Transverse colon (tissue), 4 donors: ENCODE measurements at regions not wholly inside any gene's neighbourhood (a gene's known extent, or its start where the extent isn't known, plus 50 kb on each side); places are given as distances from the start of the nearest gene placed in this dataset.

Experiments
- DNase-seq: peaks from one replicate; pipeline ENCODE4 v3.0.0-alpha.2; 2019
- H3K27ac ChIP-seq, 4 donors: fragments of 200-600 bp; sonication (generic); 2 replicates each; pipeline ENCODE4 v1.5.1; 2016 to 2018; ENCODE audit warnings: inconsistent platforms in 4 of 4
- H3K27me3 ChIP-seq: fragments of 200-600 bp; sonication (generic); 2 replicates; pipeline ENCODE4 v1.5.1; 2017; ENCODE audit warnings: inconsistent platforms
- H3K36me3 ChIP-seq, 4 donors: fragments of 200-600 bp; sonication (generic); 2 replicates each; pipeline ENCODE4 v1.5.1; 2017 to 2019; ENCODE audit warnings: inconsistent platforms in 4 of 4
- H3K4me1 ChIP-seq, 4 donors: fragments of 200-600 bp; sonication (generic); 2 replicates each; pipeline ENCODE4 v1.5.1; 2017 to 2020; ENCODE audit warnings: inconsistent platforms in 4 of 4
- H3K4me3 ChIP-seq, 4 donors: fragments of 200-600 bp; sonication (generic); 1 replicate in 1 of 4; 2 replicates in 3 of 4; pipeline versions ENCODE4 v1.5.1 to v1.6.1; 2017 to 2019; ENCODE audit warnings: inconsistent platforms in 4 of 4
- H3K9me3 ChIP-seq, 2 donors: fragments of 200-600 bp; sonication (generic); 2 replicates each; pipeline ENCODE4 v1.5.1; 2017 to 2019; ENCODE audit warnings: inconsistent platforms in 2 of 2
- EP300 ChIP-seq: sonication (generic); formaldehyde crosslinking; IDR thresholded peaks from one replicate; pipeline ENCODE4 v1.6.1; 2017; ENCODE audit warnings: antibody characterized with exemption, low read depth
- POLR2A ChIP-seq: fragments of 450-650 bp; IDR thresholded peaks from one replicate; pipeline ENCODE4 v1.6.1; 2016; ENCODE audit warnings: antibody characterized with exemption, mild to moderate bottlenecking, moderate library complexity
- POLR2AphosphoS5 ChIP-seq, 3 donors: sonication (generic); formaldehyde crosslinking; IDR thresholded peaks; one replicate each; pipeline ENCODE4 v1.6.1; 2016; ENCODE audit warnings: antibody characterized with exemption in 3 of 3
- WGBS, 2 donors: methylation state at CpG; one replicate each; pipeline ENCODE4 v1.1.5; 2018; ENCODE audit warnings: low coverage in 1 of 2; 5-methylcytosine and 5-hydroxymethylcytosine counted together
- in situ Hi-C, 4 donors: fragments of 200-750 bp; cut with MboI; loops; one replicate each; pipeline versions ENCODE4 v1.15.0 to v1.15.1; 2017; ENCODE audit warnings: low sequenced_read_pairs in 3 of 4, low pct_ligation_motif_present in 1 of 4, low pct_unique_long_range_greater_than_20kb in 1 of 4
- intact Hi-C: fragments of 100-400 bp; cut with DNase I; formaldehyde crosslinking; loops from one replicate; pipeline ENCODE4 v1.15.1; 2023; ENCODE audit warnings: low total_unique reads
- TF ChIP-seq, protein P1 (sequence below), 5 experiments: fragments of 200-600 bp in 3 of 5; fragments of 450-650 bp in 2 of 5; sonication (generic) in 3 of 5; IDR thresholded peaks; 1 replicate in 2 of 5; 2 replicates in 3 of 5; pipeline ENCODE4 v1.5.1; 2016 to 2017; ENCODE audit warnings: antibody characterized with exemption in 5 of 5, inconsistent platforms in 3 of 5, mild to moderate bottlenecking in 2 of 5, moderate library complexity in 1 of 5

DNA sequence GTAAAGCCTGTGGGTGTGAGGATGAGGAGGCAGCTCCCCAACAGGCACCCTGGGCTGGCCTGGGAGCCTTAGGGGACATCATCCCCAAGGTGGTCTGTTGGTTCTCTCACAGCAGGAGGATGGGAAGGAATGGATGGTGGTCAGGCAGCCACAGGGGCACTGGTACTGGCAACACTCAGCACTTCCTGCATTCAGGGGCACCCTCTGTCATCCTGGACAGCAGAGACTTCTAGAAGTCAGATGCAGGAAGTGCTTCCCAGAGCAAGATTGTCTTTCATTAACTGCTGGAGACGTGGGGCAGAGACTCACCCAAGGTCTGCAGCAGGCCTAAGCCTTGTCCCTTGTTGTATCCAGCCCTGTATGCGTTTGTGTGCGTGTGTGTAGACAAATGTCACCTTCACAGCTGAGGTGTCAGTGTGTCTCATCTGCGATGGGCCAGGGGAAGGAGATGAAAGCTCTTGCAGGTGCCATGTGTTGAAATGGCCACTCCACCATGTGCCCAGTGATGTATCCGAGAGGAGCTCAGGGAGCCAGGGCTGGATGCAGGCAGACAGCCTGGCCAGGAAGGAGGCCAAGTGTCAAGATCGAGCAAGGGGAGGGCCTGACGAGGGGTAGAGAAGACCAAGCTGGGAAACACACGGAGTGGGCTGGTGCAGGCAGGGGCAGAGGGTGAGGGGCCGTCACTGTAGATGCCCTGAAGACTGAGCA is 85.1 kb downstream of the PITPNM2 start:
- no peak for DNase-seq
- in situ Hi-C loops, result no loop called here
- TF ChIP-seq POLR2A (no peak), EP300 (no peak), POLR2AphosphoS5 (IDR thresholded peaks at IDR 0.05) (no peak)
- TF ChIP-seq, protein P1, sequence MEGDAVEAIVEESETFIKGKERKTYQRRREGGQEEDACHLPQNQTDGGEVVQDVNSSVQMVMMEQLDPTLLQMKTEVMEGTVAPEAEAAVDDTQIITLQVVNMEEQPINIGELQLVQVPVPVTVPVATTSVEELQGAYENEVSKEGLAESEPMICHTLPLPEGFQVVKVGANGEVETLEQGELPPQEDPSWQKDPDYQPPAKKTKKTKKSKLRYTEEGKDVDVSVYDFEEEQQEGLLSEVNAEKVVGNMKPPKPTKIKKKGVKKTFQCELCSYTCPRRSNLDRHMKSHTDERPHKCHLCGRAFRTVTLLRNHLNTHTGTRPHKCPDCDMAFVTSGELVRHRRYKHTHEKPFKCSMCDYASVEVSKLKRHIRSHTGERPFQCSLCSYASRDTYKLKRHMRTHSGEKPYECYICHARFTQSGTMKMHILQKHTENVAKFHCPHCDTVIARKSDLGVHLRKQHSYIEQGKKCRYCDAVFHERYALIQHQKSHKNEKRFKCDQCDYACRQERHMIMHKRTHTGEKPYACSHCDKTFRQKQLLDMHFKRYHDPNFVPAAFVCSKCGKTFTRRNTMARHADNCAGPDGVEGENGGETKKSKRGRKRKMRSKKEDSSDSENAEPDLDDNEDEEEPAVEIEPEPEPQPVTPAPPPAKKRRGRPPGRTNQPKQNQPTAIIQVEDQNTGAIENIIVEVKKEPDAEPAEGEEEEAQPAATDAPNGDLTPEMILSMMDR (IDR thresholded peaks at IDR 0.05), result no peak
- H3K36me3 ChIP-seq, result no peaks in the 10 kb centered on the region
- peak overlapping the region; percentile 75 to 78 (median 76) for H3K27ac ChIP-seq
- H3K4me3 ChIP-seq, result no peak overlapping the region
- intact Hi-C loops, result no loop called here
- H3K4me1 ChIP-seq, result peaks cover 34 to 56% (median 40%) of the 10 kb centered on the region in 4 donors
- 65 to 100% methylated on average over 2 to 9 of the region's 9 CpGs for WGBS, 2 donors
- no peaks in the 10 kb centered on the region for H3K9me3 ChIP-seq
- no peaks in the 10 kb centered on the region for H3K27me3 ChIP-seq

DNA sequence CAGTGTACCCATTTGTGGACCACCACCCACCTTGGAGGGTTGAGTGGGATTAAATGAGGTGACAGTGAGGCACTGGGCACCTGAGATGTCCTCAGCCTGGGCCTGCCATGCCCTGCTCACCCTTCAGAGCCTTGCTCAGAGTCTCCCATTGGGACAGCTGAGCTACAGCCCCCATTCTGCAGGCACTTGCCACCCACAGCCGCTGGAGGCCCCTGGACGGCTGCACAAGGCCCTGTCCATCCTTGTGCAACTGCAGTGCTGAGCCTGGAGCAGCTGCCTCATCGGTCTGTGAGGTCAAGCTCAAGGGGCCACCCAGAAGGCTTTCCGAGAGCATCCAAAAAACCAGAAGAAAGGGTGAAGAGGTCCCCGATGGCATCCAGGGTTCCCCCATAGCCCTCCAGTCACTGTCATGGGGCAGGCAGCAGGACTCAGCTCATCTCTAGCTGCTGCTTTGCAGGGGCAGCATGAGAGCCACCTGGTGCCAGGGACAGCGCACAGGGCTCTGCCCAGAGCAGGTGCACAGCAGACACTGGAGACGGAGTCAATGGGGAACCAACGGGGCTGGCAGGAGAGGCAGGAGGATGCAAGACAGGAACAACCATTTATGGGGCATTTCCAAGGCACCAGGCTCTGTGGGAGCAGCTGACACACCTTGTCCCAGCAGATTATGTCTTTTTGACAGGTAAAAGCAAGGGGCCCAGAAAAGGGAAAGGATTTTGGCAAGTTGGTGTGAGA is 84.6 kb downstream of the ARL6IP4 start:
- peak overlapping the region; percentile 75 to 78 (median 76) for H3K27ac ChIP-seq
- H3K4me1 ChIP-seq, result peaks cover 35 to 58% (median 41%) of the 10 kb centered on the region in 4 donors
- WGBS, 2 donors, result 75% methylated on average over 8 of the region's 8 CpGs; no CpG with 5 or more reads in 1 of the 2 donors
- in situ Hi-C loops, result no loop called here
- intact Hi-C loops, result no loop called here
- H3K27me3 ChIP-seq, result no peaks in the 10 kb centered on the region
- H3K9me3 ChIP-seq, result no peaks in the 10 kb centered on the region
- no peak overlapping the region for H3K4me3 ChIP-seq
- no peaks in the 10 kb centered on the region for H3K36me3 ChIP-seq
- TF ChIP-seq, protein P1 (IDR thresholded peaks at IDR 0.05), result no peak
- TF ChIP-seq EP300, result no peak
- no peak for TF ChIP-seq POLR2A
- TF ChIP-seq POLR2AphosphoS5 (IDR thresholded peaks at IDR 0.05), result no peak
- no peak for DNase-seq

DNA sequence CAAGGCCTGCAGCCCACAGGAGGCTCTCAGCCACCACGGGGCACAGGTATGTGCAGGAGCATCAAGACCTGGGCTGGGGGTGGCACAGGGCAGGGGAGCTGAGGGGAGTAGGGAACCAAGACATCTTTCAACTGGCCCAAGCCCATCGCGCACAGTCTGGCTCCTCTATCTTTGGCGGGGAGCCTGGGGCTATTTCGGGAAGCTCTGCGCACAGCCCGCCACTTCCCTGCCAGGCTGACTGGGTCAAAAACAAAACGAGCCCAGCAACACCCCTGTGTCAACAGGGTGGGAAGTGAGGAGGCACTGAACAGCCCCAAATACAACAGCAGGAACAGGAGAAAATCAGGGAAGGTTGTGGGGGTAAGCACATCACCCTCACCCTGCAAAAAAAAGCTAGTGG is 83.9 kb downstream of the ARL6IP4 start:
- H3K27ac ChIP-seq, result peak overlapping the region; percentile 75 to 78 (median 76)
- peaks cover 42 to 64% (median 47%) of the 10 kb centered on the region in 4 donors for H3K4me1 ChIP-seq
- peak; percentile 36 for DNase-seq
- TF ChIP-seq, protein P1 (IDR thresholded peaks at IDR 0.05), result no peak
- no peak for TF ChIP-seq POLR2A
- no peak for TF ChIP-seq POLR2AphosphoS5 (IDR thresholded peaks at IDR 0.05)
- 50 to 60% methylated on average over 1 to 8 of the region's 8 CpGs for WGBS, 2 donors
- intact Hi-C loops, result no loop called here
- H3K4me3 ChIP-seq, result no peak overlapping the region
- in situ Hi-C loops, result no loop called here
- no peaks in the 10 kb centered on the region for H3K36me3 ChIP-seq
- H3K27me3 ChIP-seq, result no peaks in the 10 kb centered on the region
- no peaks in the 10 kb centered on the region for H3K9me3 ChIP-seq

DNA sequence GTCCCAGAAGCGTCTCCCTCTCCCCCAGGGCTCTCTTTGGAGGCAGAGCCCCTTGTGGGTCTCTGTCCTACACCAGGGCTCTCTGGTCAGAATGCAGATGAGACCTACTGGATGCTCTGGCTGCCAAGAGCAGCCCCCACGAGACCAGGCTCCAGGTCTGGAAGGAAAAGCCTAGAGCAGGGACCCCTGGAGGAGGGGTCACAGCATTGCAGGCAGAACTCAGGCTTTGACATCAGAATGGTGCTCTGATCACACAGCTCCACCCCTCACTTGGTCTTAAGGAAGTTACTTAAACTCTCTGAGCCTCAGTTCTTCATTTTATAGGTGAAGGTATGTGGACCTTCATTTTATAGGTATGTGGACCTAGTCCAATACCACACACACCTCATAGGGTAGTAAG is 83.1 kb downstream of the ARL6IP4 start:
- intact Hi-C loops (no loop called here), in situ Hi-C loops (no loop called here)
- no peak overlapping the region for H3K4me3 ChIP-seq
- H3K36me3 ChIP-seq, result no peaks in the 10 kb centered on the region
- no peak for TF ChIP-seq EP300
- no peak for TF ChIP-seq POLR2AphosphoS5 (IDR thresholded peaks at IDR 0.05)
- no peak for TF ChIP-seq POLR2A
- TF ChIP-seq, protein P1 (IDR thresholded peaks at IDR 0.05), result peak in 1 of 5 experiments; percentile 16
- H3K4me1 ChIP-seq, result peaks cover 43 to 72% (median 49%) of the 10 kb centered on the region in 4 donors
- no peaks in the 10 kb centered on the region for H3K9me3 ChIP-seq
- peak overlapping the region; percentile 75 to 78 (median 76) for H3K27ac ChIP-seq
- DNase-seq, result no peak
- WGBS, 2 donors, result 69% methylated on average over 2 of the region's 2 CpGs; no CpG with 5 or more reads in 1 of the 2 donors
- no peaks in the 10 kb centered on the region for H3K27me3 ChIP-seq
